GM12891 (cell line): ENCODE measurements at regions not wholly inside any gene's neighbourhood (a gene's known extent, or its start where the extent isn't known, plus 50 kb on each side); places are given as distances from the start of the nearest gene placed in this dataset.

Experiments
- DNase-seq: peaks from one replicate; pipeline ENCODE4 v3.0.0; 2011; ENCODE audit warnings: low spot score; ENCODE audit not compliant: insufficient read length
- FAIRE-seq: peaks from 2 replicates; lab custom pipeline; 2011; peaks lifted over from hg19 to GRCh38; lab: Jason Lieb, UNC
- PAX5 ChIP-seq: IDR thresholded peaks from 2 replicates; pipeline ENCODE4 v1.6.1; 2011; ENCODE audit warnings: low read length, moderate library complexity, mild to moderate bottlenecking; ENCODE audit not compliant: insufficient read depth, severe bottlenecking
- POLR2A ChIP-seq: IDR thresholded peaks from 2 replicates; pipeline ENCODE4 v1.6.1; 2011; ENCODE audit warnings: low read depth, low read length, control low read depth
- POLR2AphosphoS5 ChIP-seq: IDR thresholded peaks from 2 replicates; pipeline ENCODE4 v1.6.1; 2011; ENCODE audit warnings: low read depth, low read length, control low read depth
- POU2F2 ChIP-seq: IDR thresholded peaks from 2 replicates; pipeline ENCODE4 v1.6.1; 2011; ENCODE audit warnings: low read depth, mild to moderate bottlenecking, control low read depth, low read length, moderate library complexity
- SPI1 ChIP-seq: IDR thresholded peaks from 2 replicates; pipeline ENCODE4 v1.6.1; 2011; ENCODE audit warnings: low read depth, low read length, control low read depth
- TAF1 ChIP-seq: IDR thresholded peaks from 2 replicates; pipeline ENCODE4 v1.6.1; 2011; ENCODE audit warnings: low read depth, low read length, control low read depth

- TF ChIP-seq POLR2AphosphoS5 (no peak), POU2F2 (no peak), SPI1 (no peak), PAX5 (no peak), POLR2A (no peak), TAF1 (no peak)
- no peak for DNase-seq
- FAIRE-seq: no peak
These were observed 110.7 kb upstream of the CNTN4 start for GRCh38 chr3:1987980-1988379.

GRCh38 chr3:1998739-1999138 is 99.9 kb upstream of the CNTN4 start:
- no peak for DNase-seq
- FAIRE-seq: no peak
- TF ChIP-seq POLR2AphosphoS5 (no peak), TAF1 (no peak), PAX5 (no peak), SPI1 (no peak), POLR2A (no peak), POU2F2 (no peak)

GRCh38 chr3:2001306-2002108 is 97.2 kb upstream of the CNTN4 start:
- no peak for DNase-seq
- FAIRE-seq: no peak

GRCh38 chr3:2023959-2024358 is 74.7 kb upstream of the CNTN4 start:
- no peak for DNase-seq
- TF ChIP-seq POLR2AphosphoS5: no peak
- no peak for TF ChIP-seq POU2F2
- no peak for TF ChIP-seq PAX5
- no peak for TF ChIP-seq SPI1
- TF ChIP-seq POLR2A: no peak
- no peak for TF ChIP-seq TAF1
- FAIRE-seq: no peak

More at GRCh38 chr3:2001306-2002108, 97.2 kb upstream of the CNTN4 start:
- TF ChIP-seq SPI1: no peak
- no peak for TF ChIP-seq POLR2AphosphoS5
- TF ChIP-seq PAX5: no peak
- TF ChIP-seq POLR2A: no peak
- TF ChIP-seq TAF1: no peak
- no peak for TF ChIP-seq POU2F2

GRCh38 chr3:2024713-2025112 is 74.0 kb upstream of the CNTN4 start:
- no peak for DNase-seq
- TF ChIP-seq TAF1 (no peak), POU2F2 (no peak), SPI1 (no peak), POLR2A (no peak), PAX5 (no peak)
- FAIRE-seq: no peak

GRCh38 chr3:2029559-2029958 is 69.1 kb upstream of the CNTN4 start:
- no peak for FAIRE-seq
- TF ChIP-seq POLR2AphosphoS5: no peak
- TF ChIP-seq POLR2A: no peak
- no peak for TF ChIP-seq PAX5
- no peak for TF ChIP-seq TAF1
- no peak for TF ChIP-seq POU2F2
- TF ChIP-seq SPI1: no peak
- DNase-seq: no peak

GRCh38 chr3:2036076-2036475 is 62.6 kb upstream of the CNTN4 start:
- FAIRE-seq (no peak), DNase-seq (no peak)
- no peak for TF ChIP-seq TAF1
- no peak for TF ChIP-seq POU2F2
- no peak for TF ChIP-seq POLR2A
- TF ChIP-seq POLR2AphosphoS5: no peak
- no peak for TF ChIP-seq PAX5

GRCh38 chr3:2041931-2042330 is 56.7 kb upstream of the CNTN4 start:
- no peak for DNase-seq
- TF ChIP-seq POLR2A: no peak
- TF ChIP-seq POLR2AphosphoS5: no peak
- no peak for TF ChIP-seq SPI1
- no peak for TF ChIP-seq PAX5
- no peak for TF ChIP-seq POU2F2
- no peak for TF ChIP-seq TAF1
- FAIRE-seq: no peak
